BJ (cell line): ENCODE measurements at regions not wholly inside any gene's neighbourhood (a gene's known extent, or its start where the extent isn't known, plus 50 kb on each side); places are given as distances from the start of the nearest gene placed in this dataset. TPM values are rescaled to one million over a fixed set of nuclear protein-coding genes. Genes with fewer than 3 reads are reported as not detected.

Experiments
- CTCF ChIA-PET: fragments of 350-600 bp; formaldehyde crosslinking; extraction: SDS; loops from one replicate; lab custom pipeline; 2021; ENCODE audit warnings: antibody characterized with exemption, inconsistent platforms; lab: Yijun Ruan, JAX
- POLR2A ChIA-PET: fragments of 300-600 bp; sonication (Branson Sonifier 250); formaldehyde crosslinking; extraction: SDS; loops from one replicate; lab custom pipeline; 2021; ENCODE audit warnings: antibody characterized with exemption; lab: Charles Lee
- DNase-seq: peaks from one replicate; pipeline ENCODE4 v3.0.0-alpha.2; 2011; ENCODE audit warnings: low read depth
- H3K27me3 ChIP-seq: 2 replicates; pipeline ENCODE4 v1.6.0; 2011; ENCODE audit warnings: low read length; ENCODE audit not compliant: control insufficient read depth, insufficient read depth
- H3K36me3 ChIP-seq: 2 replicates; pipeline ENCODE4 v1.5.1; 2011; ENCODE audit warnings: low read length; ENCODE audit not compliant: control insufficient read depth, insufficient read depth
- H3K4me3 ChIP-seq: 2 replicates; pipeline ENCODE4 v1.5.1; 2011; ENCODE audit warnings: low read depth, mild to moderate bottlenecking, control low read depth, low read length
- small RNA-seq: library from RNA; depleted of rRNA; stranded (forward); fragments of <200 nt; gene quantifications from one replicate; pipeline ENCODE3, GENCODE V24; 2012; ENCODE audit warnings: low replicate concordance, low read depth; ENCODE audit not compliant: insufficient read length
- TF ChIP-seq, protein P1 (sequence below): IDR thresholded peaks from 2 replicates; pipeline ENCODE4 v1.5.1; 2011; ENCODE audit warnings: low read depth, mild to moderate bottlenecking, control low read depth, inconsistent platforms, low read length, moderate library complexity; ENCODE audit not compliant: insufficient read depth

DNA sequence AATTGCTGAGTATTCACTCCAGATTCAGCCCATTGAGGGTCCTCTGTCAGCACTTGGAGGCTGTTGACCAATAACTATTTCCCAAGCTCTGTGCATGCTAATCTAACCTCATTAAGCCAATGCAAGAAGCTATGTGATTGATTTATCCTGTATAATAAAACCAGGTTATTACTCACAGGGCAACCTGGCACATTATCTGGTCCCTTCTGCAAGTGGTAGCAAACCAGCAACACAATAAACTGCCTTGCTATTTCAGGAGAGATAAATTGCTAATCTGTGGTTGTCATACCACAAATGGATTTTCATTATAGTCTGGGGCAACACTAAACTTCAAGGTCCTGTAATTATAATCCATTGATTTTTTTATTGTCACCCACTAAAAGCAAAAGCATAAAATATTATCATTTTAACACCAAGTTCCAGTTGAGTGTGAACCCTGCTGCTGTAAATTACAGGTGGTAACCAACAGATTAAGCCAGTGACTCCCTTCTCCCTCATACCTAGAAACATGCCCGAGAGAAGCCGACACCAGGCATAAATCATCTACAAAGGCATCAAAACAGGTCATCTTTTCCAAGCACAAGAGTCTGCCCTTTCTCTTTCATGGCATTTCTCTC lies 51.1 kb upstream of the SOX9 start:
- Histone ChIP-seq H3K36me3 (no peaks in the 10 kb centered on the region), H3K27me3 (no peaks in the 10 kb centered on the region), H3K4me3 (no peak overlapping the region)
- ChIA-PET POLR2A (no interaction called here), CTCF (no interaction called here)
- no peak for DNase-seq
- TF ChIP-seq, protein P1, sequence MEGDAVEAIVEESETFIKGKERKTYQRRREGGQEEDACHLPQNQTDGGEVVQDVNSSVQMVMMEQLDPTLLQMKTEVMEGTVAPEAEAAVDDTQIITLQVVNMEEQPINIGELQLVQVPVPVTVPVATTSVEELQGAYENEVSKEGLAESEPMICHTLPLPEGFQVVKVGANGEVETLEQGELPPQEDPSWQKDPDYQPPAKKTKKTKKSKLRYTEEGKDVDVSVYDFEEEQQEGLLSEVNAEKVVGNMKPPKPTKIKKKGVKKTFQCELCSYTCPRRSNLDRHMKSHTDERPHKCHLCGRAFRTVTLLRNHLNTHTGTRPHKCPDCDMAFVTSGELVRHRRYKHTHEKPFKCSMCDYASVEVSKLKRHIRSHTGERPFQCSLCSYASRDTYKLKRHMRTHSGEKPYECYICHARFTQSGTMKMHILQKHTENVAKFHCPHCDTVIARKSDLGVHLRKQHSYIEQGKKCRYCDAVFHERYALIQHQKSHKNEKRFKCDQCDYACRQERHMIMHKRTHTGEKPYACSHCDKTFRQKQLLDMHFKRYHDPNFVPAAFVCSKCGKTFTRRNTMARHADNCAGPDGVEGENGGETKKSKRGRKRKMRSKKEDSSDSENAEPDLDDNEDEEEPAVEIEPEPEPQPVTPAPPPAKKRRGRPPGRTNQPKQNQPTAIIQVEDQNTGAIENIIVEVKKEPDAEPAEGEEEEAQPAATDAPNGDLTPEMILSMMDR = no peak

Small RNA genes lying in the stretch of these regions (small RNA-seq; reads per million reads assigned to genes)
- not detected for gene RNU7-155P
